A549 (cell line): ENCODE measurements at regions not wholly inside any gene's neighbourhood (a gene's known extent, or its start where the extent isn't known, plus 50 kb on each side); places are given as distances from the start of the nearest gene placed in this dataset.

Experiments used
- ATAC-seq, 2 experiments: fragments of 200-7000 bp in 1 of 2; fragments of >200 bp in 1 of 2; cut with Nextera tagmentation in 1 of 2; cut with Tn5 transposase in 1 of 2; 3 replicates each; pipeline versions ENCODE4 v1.8.0 to v1.9.1; 2018 to 2020; ENCODE audit warnings: mild to moderate bottlenecking in 1 of 2, moderate library complexity in 1 of 2
- CTCF ChIA-PET: fragments of 300-600 bp; sonication (Branson Sonifier 250); formaldehyde crosslinking; extraction: SDS; loops from one replicate; lab custom pipeline; 2021; ENCODE audit warnings: antibody characterized with exemption, inconsistent platforms; lab: Yijun Ruan, JAX
- POLR2A ChIA-PET: fragments of 350-600 bp; formaldehyde crosslinking; extraction: SDS; loops from one replicate; lab custom pipeline; 2021; ENCODE audit warnings: antibody characterized with exemption, inconsistent platforms; lab: Yijun Ruan, JAX
- DNase-seq, 2 experiments: peaks; one replicate each; pipeline versions ENCODE4 v3.0.0 to v3.0.0-alpha.2; 2011 to 2016; ENCODE audit warnings: low read depth in 1 of 2, low spot score in 1 of 2
- FAIRE-seq: peaks from 2 replicates; lab custom pipeline; 2011; peaks lifted over from hg19 to GRCh38; lab: Jason Lieb, UNC
- H3K27ac ChIP-seq, 2 experiments: fragments of >200 bp; sonication (Bioruptor Twin); formaldehyde crosslinking; 3 replicates each; pipeline ENCODE4 v1.5.1; 2016 to 2017
- H3K4me1 ChIP-seq: fragments of >200 bp; sonication (Bioruptor Twin); formaldehyde crosslinking; 3 replicates; pipeline ENCODE4 v1.6.1; 2016
- H3K4me2 ChIP-seq: fragments of >200 bp; sonication (Bioruptor Twin); formaldehyde crosslinking; 3 replicates; pipeline ENCODE4 v1.6.1; 2016
- H3K4me3 ChIP-seq: fragments of >200 bp; sonication (Bioruptor Twin); formaldehyde crosslinking; 3 replicates; pipeline ENCODE4 v1.5.1; 2016
- H3K9me3 ChIP-seq: fragments of >200 bp; sonication (Bioruptor Twin); formaldehyde crosslinking; 3 replicates; pipeline ENCODE4 v1.6.1; 2016
- BHLHE40 ChIP-seq: IDR thresholded peaks from 2 replicates; pipeline ENCODE4 v1.6.1; 2012; ENCODE audit warnings: low read depth, low read length, inconsistent platforms
- CBX2 ChIP-seq: fragments of 200-600 bp; sonication (generic); IDR thresholded peaks from 2 replicates; pipeline ENCODE4 v1.6.1; 2016; ENCODE audit warnings: low read depth, mild to moderate bottlenecking, borderline replicate concordance
- CEBPB ChIP-seq, 2 experiments: fragments of >200 bp in 1 of 2; sonication (Bioruptor Twin) in 1 of 2; formaldehyde crosslinking in 1 of 2; IDR thresholded peaks; 2 replicates each; pipeline ENCODE4 v1.6.1; 2012 to 2016
- CTCF ChIP-seq: fragments of >200 bp; sonication (Bioruptor Twin); formaldehyde crosslinking; IDR thresholded peaks from 3 replicates; pipeline ENCODE4 v1.5.1; 2016
- EHF ChIP-seq: fragments of 250-450 bp; sonication (Bioruptor Pico); IDR thresholded peaks from 2 replicates; pipeline ENCODE4 v1.5.0; 2020; ENCODE audit warnings: mild to moderate bottlenecking
- EHMT2 ChIP-seq: fragments of 200-600 bp; sonication (generic); IDR thresholded peaks from 2 replicates; pipeline ENCODE4 v1.6.1; 2016; ENCODE audit warnings: antibody characterized with exemption, low read depth, mild to moderate bottlenecking, moderate library complexity
- EP300 ChIP-seq, 2 experiments: fragments of >200 bp; sonication (Bioruptor Twin); formaldehyde crosslinking; IDR thresholded peaks; 2 replicates in 1 of 2; 3 replicates in 1 of 2; pipeline ENCODE4 v1.6.1; 2016 to 2017
- GATA3 ChIP-seq: IDR thresholded peaks from 2 replicates; pipeline ENCODE4 v1.6.1; 2012; ENCODE audit warnings: borderline replicate concordance
- HDAC2 ChIP-seq: fragments of 200-600 bp; sonication (generic); IDR thresholded peaks from 2 replicates; pipeline ENCODE4 v1.6.1; 2016
- HOXA7 ChIP-seq: fragments of 250-450 bp; sonication (Bioruptor Pico); IDR thresholded peaks from 2 replicates; pipeline ENCODE4 v1.5.0; 2020; ENCODE audit warnings: mild to moderate bottlenecking, moderate library complexity
- HOXB13 ChIP-seq: fragments of 250-450 bp; sonication (Bioruptor Pico); IDR thresholded peaks from 2 replicates; pipeline ENCODE4 v1.5.0; 2020; ENCODE audit warnings: low read depth, mild to moderate bottlenecking, moderate library complexity
- HOXB5 ChIP-seq: fragments of 250-450 bp; sonication (Bioruptor Pico); IDR thresholded peaks from 2 replicates; pipeline ENCODE4 v1.5.0; 2020; ENCODE audit warnings: mild to moderate bottlenecking, moderate library complexity
- JUNB ChIP-seq: fragments of >200 bp; sonication (Bioruptor Twin); formaldehyde crosslinking; IDR thresholded peaks from 2 replicates; pipeline ENCODE4 v1.6.1; 2016
- KDM1A ChIP-seq: fragments of 200-600 bp; sonication (generic); IDR thresholded peaks from 2 replicates; pipeline ENCODE4 v1.6.1; 2016; ENCODE audit warnings: low read depth, mild to moderate bottlenecking
- KDM5A ChIP-seq: fragments of 200-600 bp; sonication (generic); IDR thresholded peaks from 2 replicates; pipeline ENCODE4 v1.6.1; 2016; ENCODE audit warnings: antibody characterized with exemption, mild to moderate bottlenecking
- MAZ ChIP-seq: fragments of 150-350 bp; IDR thresholded peaks from 2 replicates; pipeline ENCODE4 v1.6.1; 2014; ENCODE audit warnings: antibody characterized with exemption, low read depth, low read length, borderline replicate concordance
- MYC ChIP-seq: IDR thresholded peaks from 2 replicates; pipeline ENCODE4 v1.6.1; 2012; ENCODE audit warnings: mild to moderate bottlenecking, inconsistent platforms, low read length, improper control_type of control experiment, borderline replicate concordance
- POLR2A ChIP-seq: IDR thresholded peaks from 2 replicates; pipeline ENCODE4 v1.6.1; 2012; ENCODE audit warnings: mild to moderate bottlenecking, low read length
- RAD21 ChIP-seq, 2 experiments: fragments of >200 bp in 1 of 2; sonication (Bioruptor Twin) in 1 of 2; formaldehyde crosslinking in 1 of 2; IDR thresholded peaks in 1 of 2; conservative IDR thresholded peaks in 1 of 2; 2 replicates in 1 of 2; 3 replicates in 1 of 2; pipeline ENCODE4 v1.6.1; 2012 to 2018; ENCODE audit warnings: inconsistent platforms in 1 of 2
- RARB ChIP-seq: fragments of 250-450 bp; sonication (Bioruptor Pico); IDR thresholded peaks from 2 replicates; pipeline ENCODE4 v1.8.0; 2021; ENCODE audit warnings: mild to moderate bottlenecking, moderate library complexity
- RNF2 ChIP-seq: fragments of 200-600 bp; sonication (generic); IDR thresholded peaks from 2 replicates; pipeline ENCODE4 v1.6.1; 2016; ENCODE audit warnings: low read depth, mild to moderate bottlenecking, antibody characterized with exemption, moderate library complexity, borderline replicate concordance
- TP53 ChIP-seq: fragments of 250-450 bp; sonication (Bioruptor Pico); IDR thresholded peaks from 2 replicates; pipeline ENCODE4 v1.5.0; 2021; ENCODE audit warnings: mild to moderate bottlenecking, moderate library complexity
- USF2 ChIP-seq: fragments of 450-650 bp; IDR thresholded peaks from 2 replicates; pipeline ENCODE4 v1.6.1; 2014; ENCODE audit warnings: antibody characterized with exemption
- ZC3H11A ChIP-seq: fragments of 450-650 bp; IDR thresholded peaks from 2 replicates; pipeline ENCODE4 v1.6.1; 2014; ENCODE audit warnings: antibody characterized with exemption, mild to moderate bottlenecking
- ZNF302 ChIP-seq: fragments of 250-450 bp; sonication (Bioruptor Pico); IDR thresholded peaks from 2 replicates; pipeline ENCODE4 v1.9.0; 2021; ENCODE audit warnings: inconsistent platforms, mild to moderate bottlenecking, moderate library complexity
- ZSCAN20 ChIP-seq: fragments of 250-450 bp; sonication (Bioruptor Pico); IDR thresholded peaks from 2 replicates; pipeline ENCODE4 v1.8.0; 2022; ENCODE audit warnings: mild to moderate bottlenecking, moderate library complexity
- WGBS: methylation state at CpG from one replicate; pipeline ENCODE4 v1.1.6; 2017; ENCODE audit errors: missing lambda C conversion rate; 5-methylcytosine and 5-hydroxymethylcytosine counted together
- TF ChIP-seq, protein P1 (sequence below): IDR thresholded peaks from 2 replicates; pipeline ENCODE4 v1.6.1; 2012; ENCODE audit warnings: low read depth, borderline replicate concordance
- TF ChIP-seq, protein P2 (sequence below): IDR thresholded peaks from 2 replicates; pipeline ENCODE4 v1.6.1; 2012
- TF ChIP-seq, protein P3 (sequence below): fragments of >200 bp; sonication (Bioruptor Twin); formaldehyde crosslinking; IDR thresholded peaks from 2 replicates; pipeline ENCODE4 v1.6.1; 2016
- TF ChIP-seq, protein P4 (sequence below): IDR thresholded peaks from 2 replicates; pipeline ENCODE4 v1.6.1; 2012

DNA sequence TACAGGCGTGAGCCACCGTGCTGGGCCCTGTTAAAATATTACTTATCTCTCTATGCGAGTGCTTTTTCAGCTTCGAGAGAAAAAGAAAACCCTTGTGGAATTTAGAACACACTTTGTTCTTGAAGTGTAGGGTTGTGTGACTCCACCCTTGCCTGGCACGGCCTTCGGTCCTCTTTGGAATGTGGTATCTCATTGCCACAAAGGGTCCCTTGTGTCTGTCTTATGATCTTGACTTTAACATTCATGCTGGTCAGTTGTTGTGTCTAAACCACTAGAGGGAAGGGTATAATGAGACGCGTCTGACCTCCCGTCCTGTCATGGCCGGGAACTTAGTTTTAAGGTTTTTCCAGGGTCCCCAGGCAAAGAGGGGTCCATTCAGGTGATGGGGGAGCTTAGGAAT is 246.4 kb downstream of the VAPA start:
- TF ChIP-seq RNF2, result no peak
- no peak for TF ChIP-seq CBX2
- TF ChIP-seq JUNB, result no peak
- TF ChIP-seq TP53 (CRISPR knock-in tag), result no peak
- no peak for TF ChIP-seq ZNF302 (CRISPR knock-in tag)
- TF ChIP-seq POLR2A, result no peak
- no peak for TF ChIP-seq ZC3H11A
- no peak for TF ChIP-seq HOXA7 (CRISPR knock-in tag)
- WGBS, result 89% methylated on average over 10 of the region's 10 CpGs
- FAIRE-seq (no peak), DNase-seq (no peak), ATAC-seq (no peak)
- Histone ChIP-seq H3K4me1 (no peaks in the 10 kb centered on the region), H3K27ac (no peak overlapping the region), H3K4me3 (no peak overlapping the region), H3K4me2 (no peak overlapping the region), H3K9me3 (no peaks in the 10 kb centered on the region)
- POLR2A ChIA-PET, result no interaction called here
- CTCF ChIA-PET, result no interaction called here

- no peak overlapping the region for H3K4me2 ChIP-seq
- WGBS, result 93% methylated on average over 5 of the region's 12 CpGs
- ChIA-PET CTCF (no interaction called here), POLR2A (no interaction called here)
- H3K9me3 ChIP-seq, result no peaks in the 10 kb centered on the region
- DNase-seq (no peak), ATAC-seq (no peak), FAIRE-seq (no peak)
- no peak overlapping the region for H3K27ac ChIP-seq
- no peak overlapping the region for H3K4me3 ChIP-seq
- no peaks in the 10 kb centered on the region for H3K4me1 ChIP-seq
- TF ChIP-seq EHMT2 (no peak), HOXB13 (CRISPR knock-in tag) (no peak), RAD21 (conservative IDR thresholded peaks at IDR 0.05 in 1 of 2, IDR thresholded peaks at IDR 0.05 in 1 of 2) (no peak), HOXB5 (CRISPR knock-in tag) (no peak), POLR2A (no peak), EP300 (IDR thresholded peaks at IDR 0.05) (no peak), RARB (CRISPR knock-in tag) (no peak), ZSCAN20 (CRISPR knock-in tag) (no peak), RNF2 (no peak), CTCF (no peak), MAZ (no peak)
- TF ChIP-seq, protein P1, sequence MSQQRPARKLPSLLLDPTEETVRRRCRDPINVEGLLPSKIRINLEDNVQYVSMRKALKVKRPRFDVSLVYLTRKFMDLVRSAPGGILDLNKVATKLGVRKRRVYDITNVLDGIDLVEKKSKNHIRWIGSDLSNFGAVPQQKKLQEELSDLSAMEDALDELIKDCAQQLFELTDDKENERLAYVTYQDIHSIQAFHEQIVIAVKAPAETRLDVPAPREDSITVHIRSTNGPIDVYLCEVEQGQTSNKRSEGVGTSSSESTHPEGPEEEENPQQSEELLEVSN, result no peak
- TF ChIP-seq, protein P2, sequence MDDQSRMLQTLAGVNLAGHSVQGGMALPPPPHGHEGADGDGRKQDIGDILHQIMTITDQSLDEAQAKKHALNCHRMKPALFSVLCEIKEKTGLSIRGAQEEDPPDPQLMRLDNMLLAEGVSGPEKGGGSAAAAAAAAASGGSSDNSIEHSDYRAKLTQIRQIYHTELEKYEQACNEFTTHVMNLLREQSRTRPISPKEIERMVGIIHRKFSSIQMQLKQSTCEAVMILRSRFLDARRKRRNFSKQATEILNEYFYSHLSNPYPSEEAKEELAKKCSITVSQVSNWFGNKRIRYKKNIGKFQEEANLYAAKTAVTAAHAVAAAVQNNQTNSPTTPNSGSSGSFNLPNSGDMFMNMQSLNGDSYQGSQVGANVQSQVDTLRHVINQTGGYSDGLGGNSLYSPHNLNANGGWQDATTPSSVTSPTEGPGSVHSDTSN, result no peak
- TF ChIP-seq, protein P3, sequence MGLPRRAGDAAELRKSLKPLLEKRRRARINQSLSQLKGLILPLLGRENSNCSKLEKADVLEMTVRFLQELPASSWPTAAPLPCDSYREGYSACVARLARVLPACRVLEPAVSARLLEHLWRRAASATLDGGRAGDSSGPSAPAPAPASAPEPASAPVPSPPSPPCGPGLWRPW, result no peak
- TF ChIP-seq, protein P4, sequence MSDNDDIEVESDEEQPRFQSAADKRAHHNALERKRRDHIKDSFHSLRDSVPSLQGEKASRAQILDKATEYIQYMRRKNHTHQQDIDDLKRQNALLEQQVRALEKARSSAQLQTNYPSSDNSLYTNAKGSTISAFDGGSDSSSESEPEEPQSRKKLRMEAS, result no peak
These were observed 247.5 kb downstream of the VAPA start for GRCh38 chr18:10161315-10161714.

GRCh38 chr18:10162340-10162739 is 248.5 kb downstream of the VAPA start:
- ChIA-PET POLR2A (no interaction called here), CTCF (no interaction called here)
- no peaks in the 10 kb centered on the region for H3K9me3 ChIP-seq
- H3K27ac ChIP-seq, result no peak overlapping the region
- no peak for DNase-seq
- H3K4me2 ChIP-seq, result no peak overlapping the region
- no peak for FAIRE-seq
- no peak for ATAC-seq
- WGBS, result 71% methylated on average over 4 of the region's 4 CpGs
- H3K4me1 ChIP-seq, result no peaks in the 10 kb centered on the region
- TF ChIP-seq GATA3 (no peak), ZC3H11A (no peak), BHLHE40 (no peak), CBX2 (no peak), JUNB (no peak), KDM1A (no peak), EP300 (IDR thresholded peaks at IDR 0.05) (no peak), CEBPB (IDR thresholded peaks at IDR 0.05) (no peak), POLR2A (no peak), HOXB13 (CRISPR knock-in tag) (no peak), USF2 (no peak), MAZ (no peak), EHF (CRISPR knock-in tag) (no peak), MYC (no peak), HDAC2 (no peak), KDM5A (no peak), ZSCAN20 (CRISPR knock-in tag) (no peak)
- no peak overlapping the region for H3K4me3 ChIP-seq
